ENCODE measurements at regions not wholly inside any gene's neighbourhood (a gene's known extent, or its start where the extent isn't known, plus 50 kb on each side); places are given as distances from the start of the nearest gene placed in this dataset.

GRCh38 chr15:36358094-36358493, 221.3 kb upstream of the CDIN1 start (continued):
- no peak for TF ChIP-seq ZNF451 (CRISPR knock-in tag; IDR thresholded peaks at IDR 0.05)
- no peak for TF ChIP-seq FOXJ3 (CRISPR knock-in tag; IDR thresholded peaks at IDR 0.05; ENCODE audit: borderline replicate concordance)
- TF ChIP-seq FOXC1 (CRISPR knock-in tag; IDR thresholded peaks at IDR 0.05; ENCODE audit: borderline replicate concordance): no peak
- no peak for TF ChIP-seq ZNF781 (CRISPR knock-in tag; IDR thresholded peaks at IDR 0.05; ENCODE audit: borderline replicate concordance, not compliant biosample characterization)
- TF ChIP-seq KDM3A (CRISPR knock-in tag; IDR thresholded peaks at IDR 0.05; ENCODE audit: low read depth): no peak
- TF ChIP-seq ZNF335 (CRISPR knock-in tag; IDR thresholded peaks at IDR 0.05): no peak
- TF ChIP-seq SUZ12 (IDR thresholded peaks at IDR 0.05; ENCODE audit: low read depth, low read length): no peak

DNA sequence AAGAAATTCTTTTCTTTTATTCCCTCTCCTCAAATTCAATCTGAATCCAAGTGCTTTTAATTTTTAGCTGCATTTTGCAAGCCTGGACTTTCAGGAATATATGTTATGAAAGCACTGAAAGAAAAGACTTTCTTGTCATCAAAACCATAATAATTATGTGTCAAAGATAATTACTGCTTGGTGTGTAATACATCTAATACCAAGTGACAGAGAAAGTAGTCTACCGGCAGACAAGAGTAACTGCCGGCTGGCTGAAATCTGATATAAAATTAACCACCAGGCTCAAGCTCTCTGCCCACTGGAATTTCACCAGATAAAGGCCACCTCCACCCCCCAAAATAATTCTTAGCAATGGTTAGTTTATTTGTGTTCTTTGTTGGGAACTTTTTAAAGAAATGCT, 220.9 kb upstream of the CDIN1 start:
- no peaks in the 10 kb centered on the region for H4K20me1 ChIP-seq (ENCODE audit: insufficient read depth, low read length)
- no peak overlapping the region for H2AFZ ChIP-seq (ENCODE audit: low read length)
- no peak overlapping the region for H3K4me2 ChIP-seq (ENCODE audit: low read depth, low read length)
- no peak overlapping the region for H3K4me3 ChIP-seq (replicated peaks in 1 of 3; ENCODE audit: insufficient read depth in 1 of 3, low read depth in 2 of 3, low read length in 3 of 3)
- no peaks in the 10 kb centered on the region for H3K9me3 ChIP-seq (ENCODE audit: low read length)
- intact Hi-C loops (cut with micrococcal nuclease; ENCODE audit: unreplicated experiment): no loop called here
- no peak for TF ChIP-seq ZNF503 (CRISPR knock-in tag; IDR thresholded peaks at IDR 0.05)
- TF ChIP-seq BCL6 (CRISPR knock-in tag; IDR thresholded peaks at IDR 0.05): no peak
- TF ChIP-seq TGIF2 (CRISPR knock-in tag; IDR thresholded peaks at IDR 0.05): no peak
- TF ChIP-seq TBX3 (IDR thresholded peaks at IDR 0.05; ENCODE audit: borderline replicate concordance): no peak
- TF ChIP-seq CREM (IDR thresholded peaks at IDR 0.05): no peak
- TF ChIP-seq CREM (CRISPR knock-in tag; IDR thresholded peaks at IDR 0.05): no peak
- no peak for TF ChIP-seq NBN (conservative IDR thresholded peaks at IDR 0.05)
- TF ChIP-seq ZNF24 (IDR thresholded peaks at IDR 0.05): no peak
- no peak for TF ChIP-seq ZNF383 (CRISPR knock-in tag; IDR thresholded peaks at IDR 0.05; ENCODE audit: borderline replicate concordance)
- ChIA-PET POLR2A (no interaction called here), CTCF (ENCODE audit: low intra/inter-chr PET ratio, low total read pairs) (no interaction called here)
- H3K4me1 ChIP-seq (ENCODE audit: insufficient read depth, low read length): no peaks in the 10 kb centered on the region
- BruUV-seq (replicated peaks): no TSS peak
- in situ Hi-C loops (cut with HindIII; ENCODE audit: extremely low pct_ligation_motif_present, low pct_unique_long_range_greater_than_20kb): no loop called here
- no peaks in the 10 kb centered on the region for H3K79me2 ChIP-seq (ENCODE audit: insufficient read depth, low read length)
- ATAC-seq (no peak), FAIRE-seq (no peak), DNase-seq (ENCODE audit: low spot score) (no peak)
- no peak overlapping the region for H3K27ac ChIP-seq (ENCODE audit: extremely low read length, insufficient read depth, low read length)
- no peaks in the 10 kb centered on the region for H3K27me3 ChIP-seq (ENCODE audit: control insufficient read depth in 1 of 2, insufficient read depth in 2 of 2, low read length in 2 of 2)
- 7% methylated on average over 2 of the region's 2 CpGs for WGBS (ENCODE audit: low lambda C conversion rate)
- H3K36me3 ChIP-seq (replicated peaks in 1 of 2; ENCODE audit: control insufficient read depth in 1 of 2, insufficient read depth in 2 of 2, low read length in 2 of 2): no peaks in the 10 kb centered on the region
- no peak overlapping the region for H3K9ac ChIP-seq (ENCODE audit: insufficient read depth, low read depth, low read length)

Measured in HepG2 (cell line).